ENCODE measurements at regions not wholly inside any gene's neighbourhood (a gene's known extent, or its start where the extent isn't known, plus 50 kb on each side); places are given as distances from the start of the nearest gene placed in this dataset.

GRCh38 chr13:68190818-68191217 is 960.7 kb upstream of the PCDH9 start:
- FAIRE-seq (no peak), DNase-seq (ENCODE audit: low read depth, low spot score) (no peak), ATAC-seq (no peak)
- Histone ChIP-seq H3K4me1 (ENCODE audit: control insufficient read depth, insufficient read depth, low read length) (no peaks in the 10 kb centered on the region), H3K4me3 (no peak overlapping the region), H3K4me2 (ENCODE audit: control insufficient read depth, insufficient read depth) (no peak overlapping the region), H2AFZ (ENCODE audit: control insufficient read depth, low read depth, low read length) (no peak overlapping the region), H3K9me3 (replicated peaks; ENCODE audit: control insufficient read depth, insufficient read depth, low read length) (no peaks in the 10 kb centered on the region), H3K79me2 (ENCODE audit: control insufficient read depth, insufficient read depth, low read length) (no peaks in the 10 kb centered on the region), H3K27me3 (replicated peaks in 1 of 2; ENCODE audit: control insufficient read depth in 2 of 2, insufficient read depth in 2 of 2, low read length in 1 of 2) (no peaks in the 10 kb centered on the region), H3K27ac (ENCODE audit: control insufficient read depth, insufficient read depth) (no peak overlapping the region), H4K20me1 (ENCODE audit: control insufficient read depth, insufficient read depth) (no peaks in the 10 kb centered on the region), H3K9ac (ENCODE audit: control insufficient read depth, insufficient read depth, low read length) (no peak overlapping the region), H3K36me3 (ENCODE audit: control insufficient read depth in 2 of 2, insufficient read depth in 2 of 2, low read length in 1 of 2) (no peaks in the 10 kb centered on the region)
- POLR2A ChIA-PET, result no interaction called here
- intact Hi-C loops (cut with micrococcal nuclease; ENCODE audit: unreplicated experiment), result no loop called here
- WGBS (ENCODE audit: insufficient coverage, insufficient replicate concordance, low lambda C conversion rate, missing lambda C conversion rate), result 44% methylated on average over 4 of the region's 4 CpGs
- RAD21 ChIA-PET (ENCODE audit: unreplicated experiment), result no interaction called here
- TF ChIP-seq SUZ12 (IDR thresholded peaks at IDR 0.05; ENCODE audit: unreplicated experiment) (no peak), POLR2AphosphoS2 (IDR thresholded peaks at IDR 0.05; ENCODE audit: low read depth, low read length) (no peak), HDGF (IDR thresholded peaks at IDR 0.05) (no peak), ASH2L (IDR thresholded peaks at IDR 0.05; ENCODE audit: borderline replicate concordance, low read depth) (no peak), NFYA (IDR thresholded peaks at IDR 0.05; ENCODE audit: borderline replicate concordance, low read depth, low read length) (no peak), HDAC6 (IDR thresholded peaks at IDR 0.05; ENCODE audit: unreplicated experiment) (no peak), IRF4 (IDR thresholded peaks at IDR 0.05; ENCODE audit: low read depth, low read length) (no peak), ZNF274 (IDR thresholded peaks at IDR 0.05; ENCODE audit: insufficient read depth, insufficient read length) (no peak), BCLAF1 (IDR thresholded peaks at IDR 0.05) (no peak), USF2 (IDR thresholded peaks at IDR 0.05; ENCODE audit: borderline replicate concordance, low read depth, low read length) (no peak), BCL3 (IDR thresholded peaks at IDR 0.05; ENCODE audit: borderline replicate concordance, insufficient read depth, low read depth, low read length, poor library complexity, severe bottlenecking) (no peak), CHD4 (IDR thresholded peaks at IDR 0.05) (no peak), JUNB (IDR thresholded peaks at IDR 0.05) (no peak), CREB1 (IDR thresholded peaks at IDR 0.05; ENCODE audit: low read depth) (no peak), NR2F1 (conservative IDR thresholded peaks at IDR 0.05) (no peak)
- TF ChIP-seq, protein P1, sequence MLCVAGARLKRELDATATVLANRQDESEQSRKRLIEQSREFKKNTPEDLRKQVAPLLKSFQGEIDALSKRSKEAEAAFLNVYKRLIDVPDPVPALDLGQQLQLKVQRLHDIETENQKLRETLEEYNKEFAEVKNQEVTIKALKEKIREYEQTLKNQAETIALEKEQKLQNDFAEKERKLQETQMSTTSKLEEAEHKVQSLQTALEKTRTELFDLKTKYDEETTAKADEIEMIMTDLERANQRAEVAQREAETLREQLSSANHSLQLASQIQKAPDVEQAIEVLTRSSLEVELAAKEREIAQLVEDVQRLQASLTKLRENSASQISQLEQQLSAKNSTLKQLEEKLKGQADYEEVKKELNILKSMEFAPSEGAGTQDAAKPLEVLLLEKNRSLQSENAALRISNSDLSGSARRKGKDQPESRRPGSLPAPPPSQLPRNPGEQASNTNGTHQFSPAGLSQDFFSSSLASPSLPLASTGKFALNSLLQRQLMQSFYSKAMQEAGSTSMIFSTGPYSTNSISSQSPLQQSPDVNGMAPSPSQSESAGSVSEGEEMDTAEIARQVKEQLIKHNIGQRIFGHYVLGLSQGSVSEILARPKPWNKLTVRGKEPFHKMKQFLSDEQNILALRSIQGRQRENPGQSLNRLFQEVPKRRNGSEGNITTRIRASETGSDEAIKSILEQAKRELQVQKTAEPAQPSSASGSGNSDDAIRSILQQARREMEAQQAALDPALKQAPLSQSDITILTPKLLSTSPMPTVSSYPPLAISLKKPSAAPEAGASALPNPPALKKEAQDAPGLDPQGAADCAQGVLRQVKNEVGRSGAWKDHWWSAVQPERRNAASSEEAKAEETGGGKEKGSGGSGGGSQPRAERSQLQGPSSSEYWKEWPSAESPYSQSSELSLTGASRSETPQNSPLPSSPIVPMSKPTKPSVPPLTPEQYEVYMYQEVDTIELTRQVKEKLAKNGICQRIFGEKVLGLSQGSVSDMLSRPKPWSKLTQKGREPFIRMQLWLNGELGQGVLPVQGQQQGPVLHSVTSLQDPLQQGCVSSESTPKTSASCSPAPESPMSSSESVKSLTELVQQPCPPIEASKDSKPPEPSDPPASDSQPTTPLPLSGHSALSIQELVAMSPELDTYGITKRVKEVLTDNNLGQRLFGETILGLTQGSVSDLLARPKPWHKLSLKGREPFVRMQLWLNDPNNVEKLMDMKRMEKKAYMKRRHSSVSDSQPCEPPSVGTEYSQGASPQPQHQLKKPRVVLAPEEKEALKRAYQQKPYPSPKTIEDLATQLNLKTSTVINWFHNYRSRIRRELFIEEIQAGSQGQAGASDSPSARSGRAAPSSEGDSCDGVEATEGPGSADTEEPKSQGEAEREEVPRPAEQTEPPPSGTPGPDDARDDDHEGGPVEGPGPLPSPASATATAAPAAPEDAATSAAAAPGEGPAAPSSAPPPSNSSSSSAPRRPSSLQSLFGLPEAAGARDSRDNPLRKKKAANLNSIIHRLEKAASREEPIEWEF (IDR thresholded peaks at IDR 0.05; ENCODE audit: insufficient replicate concordance, low read depth, low read length), result no peak
- CTCF ChIA-PET, result no interaction called here
- SMC1A ChIA-PET (ENCODE audit: uncharacterized antibody, unreplicated experiment), result no interaction called here
- in situ Hi-C loops (cut with MboI), result no loop called here
- BruUV-seq (replicated peaks), result no TSS peak
